ENCODE measurements at regions not wholly inside any gene's neighbourhood (a gene's known extent, or its start where the extent isn't known, plus 50 kb on each side); places are given as distances from the start of the nearest gene placed in this dataset.
"Not testable (repeated sequence)": the region's sequence is repeated elsewhere in the genome, so short reads cannot be mapped to it uniquely, and the experiment has no call there.

- DNase-seq, result peak; percentile 73
These were observed 100.4 kb downstream of the CD83 start for GRCh38 chr6:14217728-14218518.

GRCh38 chr6:14218519-14218800, 100.9 kb downstream of the CD83 start:
- no peak for DNase-seq

DNA sequence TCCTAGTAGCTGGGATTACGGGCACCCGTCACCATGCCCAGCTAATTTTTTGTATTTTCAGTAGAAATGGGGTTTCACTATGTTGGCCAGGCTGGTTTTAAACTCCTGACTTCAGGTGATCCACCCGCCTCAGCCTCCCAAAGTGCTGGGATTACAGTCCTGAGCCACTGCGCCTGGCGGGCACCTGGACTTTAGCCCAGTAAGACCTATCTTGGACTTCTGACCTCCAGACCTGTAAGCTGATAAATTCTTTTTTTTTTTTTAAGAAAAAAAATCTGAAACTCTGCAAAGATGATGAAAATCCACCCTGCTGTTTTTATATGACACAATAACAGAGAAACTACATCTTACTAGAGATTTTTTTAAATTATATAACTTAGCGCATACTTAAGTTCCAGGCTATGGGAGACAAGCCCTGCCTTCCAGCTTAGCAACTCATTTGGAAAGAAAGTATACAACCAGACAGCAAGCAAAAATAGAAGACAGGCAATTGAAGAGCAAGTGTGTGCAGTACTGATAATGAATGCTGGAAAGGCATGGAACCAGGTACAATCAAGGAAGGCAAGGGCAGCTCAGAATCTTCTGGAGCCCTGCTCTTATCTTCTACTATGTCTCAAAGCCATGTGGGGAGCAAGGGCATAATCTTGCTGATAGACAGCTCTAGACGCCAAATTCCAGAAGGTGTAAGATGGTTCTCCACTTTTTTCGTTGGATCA, 104.2 kb downstream of the CD83 start:
- no peak for DNase-seq

DNA sequence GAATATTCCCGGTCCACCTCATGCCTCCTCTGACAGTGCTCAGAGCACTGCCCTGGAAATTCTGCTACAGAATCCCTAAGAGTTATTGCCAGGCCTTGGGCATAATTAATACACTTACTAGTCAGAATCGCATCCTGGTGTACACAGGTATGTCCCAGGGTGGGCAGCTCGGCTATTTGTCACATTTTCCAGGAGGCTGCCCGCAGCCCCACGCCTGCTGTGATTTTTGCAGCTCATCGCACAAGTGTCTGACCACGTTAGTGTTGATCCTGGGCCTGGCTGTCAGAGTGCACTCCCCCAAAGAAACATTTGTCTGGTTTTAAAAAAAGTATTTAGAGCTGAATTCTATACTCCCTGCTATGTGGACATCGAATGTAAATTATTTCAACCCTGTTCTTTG, 105.4 kb downstream of the CD83 start:
- no peak for DNase-seq

DNA sequence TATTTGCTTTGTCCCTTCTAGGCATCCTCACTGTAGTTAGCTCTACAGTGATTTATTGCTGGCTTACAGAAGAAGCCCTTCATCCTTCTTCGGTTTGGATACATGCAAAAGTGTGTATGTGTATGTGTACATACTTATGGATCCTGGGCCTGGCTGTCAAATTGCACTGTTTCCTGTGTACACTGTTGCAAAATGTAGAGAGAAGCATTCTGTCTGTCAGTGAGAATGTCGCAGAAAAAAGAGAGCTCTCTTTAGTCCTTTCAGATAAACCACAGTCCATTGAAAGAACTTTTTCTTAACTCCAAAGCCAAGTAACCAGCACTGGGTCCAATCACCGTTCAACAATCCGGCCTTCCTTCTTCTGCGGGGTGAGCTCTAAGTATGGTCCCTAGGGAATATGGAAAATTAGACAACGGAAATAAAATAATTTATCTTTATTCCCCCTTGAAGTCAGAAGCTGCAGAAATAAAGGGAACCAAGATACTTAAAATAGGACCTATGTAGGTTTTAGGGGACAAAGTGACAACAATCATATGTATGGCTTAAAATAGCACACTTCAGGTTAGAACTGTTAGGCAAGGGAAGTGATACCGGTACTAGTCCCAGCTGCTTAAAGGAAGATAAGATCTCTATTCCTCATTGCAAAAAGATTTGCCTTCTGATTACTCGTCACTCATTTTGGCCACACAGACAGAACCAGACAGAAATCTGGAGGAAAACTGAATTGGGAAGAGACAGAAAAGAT, 107.0 kb downstream of the CD83 start:
- no peak for DNase-seq

- DNase-seq, result no peak
These were observed 108.6 kb downstream of the CD83 start for GRCh38 chr6:14226051-14226660.

- DNase-seq, result peak; percentile 11
These were observed 111.0 kb downstream of the CD83 start for GRCh38 chr6:14228571-14228970.

DNA sequence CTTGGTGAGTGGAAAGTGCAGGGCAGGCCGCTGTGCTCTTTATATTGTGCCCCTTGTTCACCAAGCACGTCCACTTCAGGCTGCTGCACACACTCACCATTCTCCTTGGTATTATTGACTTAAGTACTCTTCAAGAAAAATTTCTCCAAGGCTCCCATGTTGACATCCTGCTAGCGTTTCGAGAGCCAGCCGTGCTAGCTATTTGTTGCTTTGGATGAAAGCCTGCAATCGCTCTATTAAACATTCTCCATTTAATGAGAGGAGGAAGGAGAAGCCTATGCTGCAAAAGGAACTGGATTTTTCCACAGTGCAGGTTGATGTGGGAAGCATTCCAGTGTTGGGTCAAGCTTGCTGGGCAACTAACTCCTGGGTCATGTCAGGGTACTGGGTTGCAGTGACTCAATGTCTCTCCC, 113.5 kb downstream of the CD83 start:
- DNase-seq, result no peak

DNA sequence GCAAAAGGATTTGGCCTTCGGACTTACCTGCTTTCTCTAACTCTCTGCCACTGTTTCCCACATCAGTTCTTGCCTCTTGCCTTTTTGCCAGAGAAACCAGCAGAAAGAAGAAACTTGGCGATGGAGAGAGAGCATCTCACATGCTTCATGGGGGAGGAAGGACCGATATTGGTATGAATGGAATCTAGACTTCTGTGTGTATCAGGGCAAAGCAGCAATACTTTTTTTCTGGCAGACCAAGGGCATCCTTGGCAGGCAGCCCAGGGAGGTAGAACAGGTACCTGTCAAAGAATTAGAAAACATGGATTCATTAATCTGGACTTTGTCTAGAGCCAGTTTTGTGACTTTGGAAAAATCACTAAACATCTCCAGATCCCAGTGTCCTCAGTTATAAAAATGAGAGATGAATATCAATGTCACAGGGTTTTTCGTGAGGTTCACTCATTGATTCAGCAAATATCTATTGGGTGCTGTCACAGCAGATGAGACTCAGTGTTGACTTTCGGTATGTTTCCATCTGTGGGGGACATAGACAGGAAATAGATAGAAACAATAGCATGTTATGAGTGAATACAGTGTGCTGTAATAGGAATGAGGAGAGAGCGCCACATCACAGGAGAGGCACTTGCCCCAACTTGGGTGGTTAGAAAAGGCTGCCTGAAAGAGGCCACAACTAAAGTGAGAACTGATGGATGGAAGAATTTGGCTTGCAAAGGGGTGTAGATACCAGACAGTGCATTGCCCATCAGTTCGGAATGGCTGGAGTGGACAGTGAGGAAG, 114.1 kb downstream of the CD83 start:
- peak; percentile 20 for DNase-seq

DNA sequence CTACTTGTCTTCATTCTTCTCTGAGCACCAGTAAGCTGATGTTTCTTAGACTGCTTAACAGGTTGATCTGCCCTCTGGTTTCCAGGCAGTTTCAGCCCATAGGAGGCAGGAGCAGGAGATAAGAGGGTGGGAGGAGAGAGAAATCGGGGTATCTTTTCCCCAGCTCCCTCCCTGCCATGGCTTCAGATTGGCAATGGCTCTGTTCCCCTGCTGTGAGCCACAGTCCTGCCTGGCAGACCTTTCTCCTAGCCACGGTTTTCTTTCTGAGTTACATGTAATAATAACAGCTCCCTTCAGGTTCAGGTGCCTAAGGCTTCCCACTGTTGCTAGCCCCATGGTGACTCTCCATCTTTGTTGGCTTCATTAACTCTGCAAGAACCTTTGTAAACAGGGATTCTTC, 115.3 kb downstream of the CD83 start:
- DNase-seq, result no peak

DNA sequence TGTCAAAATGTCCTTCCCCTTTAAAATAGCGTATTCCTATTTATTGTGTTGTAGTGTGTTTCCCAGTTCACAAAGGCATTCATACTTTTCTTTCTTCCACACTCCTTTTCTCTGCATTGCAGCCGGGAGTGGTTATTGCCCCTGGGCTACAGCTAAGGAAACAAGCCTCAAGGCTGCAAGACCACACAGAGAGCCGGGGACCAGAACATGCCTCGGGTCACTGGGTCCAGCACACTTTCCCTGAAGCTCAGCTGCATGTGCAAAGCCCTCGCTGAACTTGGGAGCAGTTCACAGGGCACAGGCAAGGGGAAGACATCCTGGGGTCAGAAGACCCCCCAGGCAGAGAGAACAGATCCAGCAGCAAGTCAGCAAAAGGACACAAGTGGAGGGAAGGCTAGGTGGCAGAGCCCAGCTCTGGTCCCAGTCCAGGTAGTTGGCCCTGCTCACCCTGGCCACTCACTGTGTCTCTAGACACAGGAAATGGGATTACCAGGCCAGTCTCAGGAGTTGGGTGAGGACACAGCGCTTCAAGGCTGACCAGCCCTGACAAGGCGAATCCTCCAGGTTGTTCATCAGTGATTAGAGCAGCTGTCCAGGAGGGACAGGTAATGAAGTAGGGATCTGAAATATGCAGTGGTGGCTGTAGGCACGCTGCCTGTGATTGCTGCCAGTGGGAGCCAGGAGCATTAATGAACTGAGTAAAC, 118.2 kb downstream of the CD83 start:
- DNase-seq, result no peak

DNA sequence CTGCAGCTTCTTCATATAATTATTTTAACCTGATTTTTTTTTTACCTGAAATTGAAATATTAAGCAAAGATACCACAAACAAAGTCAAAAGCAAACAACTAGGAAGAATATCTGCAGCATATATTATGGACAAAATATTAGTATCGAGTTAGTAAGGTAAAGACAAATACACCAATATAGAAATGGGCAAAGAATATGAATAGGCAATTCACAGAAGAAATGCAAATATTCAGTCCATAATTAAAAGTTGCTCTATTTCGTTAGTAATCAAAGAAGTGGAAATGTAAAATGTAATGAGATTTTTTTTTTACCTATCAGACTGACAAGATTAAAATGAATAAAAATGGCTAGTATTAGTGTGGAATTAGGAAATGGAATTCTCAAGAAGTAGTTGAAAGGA, 121.5 kb downstream of the CD83 start:
- no peak for DNase-seq

DNA sequence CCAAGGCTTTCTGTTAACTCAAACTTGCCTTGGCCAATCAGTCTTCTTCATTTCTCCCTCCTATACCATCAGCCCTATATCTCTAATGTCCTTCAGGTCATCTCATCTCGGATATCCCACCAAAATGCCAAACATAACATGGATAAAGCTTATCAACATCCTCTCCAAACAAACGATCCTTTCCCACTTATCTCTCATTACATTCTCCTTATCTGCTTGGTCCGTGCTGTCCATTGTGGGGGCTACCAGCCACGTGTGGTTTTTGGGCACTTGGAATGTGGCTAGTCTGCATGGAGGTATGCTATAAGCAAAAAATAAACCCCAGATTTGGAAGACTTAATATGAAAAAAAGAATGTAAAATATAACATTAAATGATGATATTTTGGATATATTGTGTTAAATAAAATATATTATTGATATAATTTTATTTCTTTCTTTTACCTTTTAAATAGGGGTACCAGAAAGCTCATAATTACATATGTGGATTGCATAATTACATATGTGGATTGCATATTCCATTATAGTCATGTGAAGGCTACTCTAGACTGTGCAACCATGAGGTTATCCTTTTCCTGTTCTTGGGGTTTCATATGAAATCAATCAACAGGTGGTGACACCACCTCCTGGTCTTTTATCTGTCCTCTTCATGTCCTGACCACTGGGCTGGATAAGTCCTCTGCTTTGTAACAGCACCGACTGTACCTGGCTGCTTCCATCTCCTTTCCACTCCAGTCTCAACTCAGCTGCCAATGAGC, 123.0 kb downstream of the CD83 start:
- DNase-seq, result no peak

- DNase-seq, result no peak
These were observed 123.9 kb downstream of the CD83 start for GRCh38 chr6:14241255-14242070.

DNA sequence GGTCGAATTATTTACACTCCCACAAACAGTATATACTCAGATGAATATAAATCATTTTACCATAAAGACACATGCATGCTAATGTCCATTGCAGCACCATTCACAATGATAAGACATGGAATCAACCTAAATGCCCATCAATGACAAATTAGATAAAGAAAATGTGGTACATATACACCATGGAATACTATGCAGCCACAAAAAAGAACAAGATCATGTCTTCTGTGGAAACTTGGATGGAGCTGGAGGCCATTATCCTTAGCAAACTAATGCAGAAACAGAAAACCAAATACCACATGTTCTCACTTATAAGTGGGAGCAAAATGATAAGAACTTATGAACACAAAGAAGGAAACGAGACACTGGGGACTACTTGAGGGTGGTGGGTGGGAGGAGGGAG, 125.3 kb downstream of the CD83 start:
- not testable (repeated sequence) for DNase-seq

DNA sequence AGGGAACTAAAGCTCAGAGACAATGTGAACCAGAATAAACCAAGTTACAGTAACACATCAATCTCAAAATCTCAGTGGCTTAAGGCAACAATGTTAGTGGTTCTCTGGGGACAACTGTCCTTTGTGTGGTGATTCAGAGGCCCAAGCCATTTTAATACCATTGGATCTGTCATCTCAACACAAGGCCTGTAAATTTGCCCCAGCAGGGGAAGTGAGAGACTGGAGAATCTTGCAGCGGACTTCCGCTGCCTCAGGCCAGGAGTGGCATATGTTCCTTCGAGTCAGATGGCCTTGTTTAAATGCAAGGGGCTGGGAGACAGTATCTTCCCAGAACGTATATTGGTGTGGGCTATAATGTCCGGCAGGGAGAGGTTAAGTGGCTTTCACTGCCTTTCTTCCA, 126.0 kb downstream of the CD83 start:
- no peak for DNase-seq

GRCh38 chr6:14246876-14247275, 129.3 kb downstream of the CD83 start:
- DNase-seq, result no peak

- no peak for DNase-seq
These were observed 133.0 kb downstream of the CD83 start for GRCh38 chr6:14250573-14250972.

DNA sequence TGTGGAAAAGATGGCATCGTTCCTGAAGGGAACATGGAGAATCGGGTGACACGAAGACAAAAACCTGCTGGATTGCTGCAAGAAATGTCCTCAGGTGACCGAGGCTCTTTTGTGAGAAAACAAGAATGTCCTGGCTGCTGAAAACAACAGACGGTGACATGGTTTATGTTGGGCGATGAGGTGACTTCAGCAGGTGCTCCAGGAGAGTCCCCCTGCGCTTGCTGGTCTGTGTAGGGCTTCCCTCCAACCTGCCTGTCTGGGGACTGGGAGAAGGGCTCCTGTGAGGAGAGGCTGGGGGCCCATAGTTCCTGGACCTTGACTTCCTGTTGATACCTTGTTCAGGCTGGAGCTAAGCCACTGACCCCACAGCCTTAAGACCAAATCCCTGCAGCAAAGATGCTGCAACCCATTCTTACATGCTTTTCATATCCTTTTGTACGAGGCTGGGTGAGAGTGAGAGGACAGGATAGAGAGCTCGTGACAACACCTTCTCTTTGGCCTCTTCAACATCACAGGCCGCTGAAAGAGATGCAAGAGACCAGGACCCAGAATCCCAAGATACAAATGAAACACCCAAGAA, 134.8 kb downstream of the CD83 start:
- DNase-seq, result no peak

GRCh38 chr6:14254505-14254904, 136.9 kb downstream of the CD83 start:
- no peak for DNase-seq
